ENCODE measurements at regions not wholly inside any gene's neighbourhood (a gene's known extent, or its start where the extent isn't known, plus 50 kb on each side); places are given as distances from the start of the nearest gene placed in this dataset.

DNA sequence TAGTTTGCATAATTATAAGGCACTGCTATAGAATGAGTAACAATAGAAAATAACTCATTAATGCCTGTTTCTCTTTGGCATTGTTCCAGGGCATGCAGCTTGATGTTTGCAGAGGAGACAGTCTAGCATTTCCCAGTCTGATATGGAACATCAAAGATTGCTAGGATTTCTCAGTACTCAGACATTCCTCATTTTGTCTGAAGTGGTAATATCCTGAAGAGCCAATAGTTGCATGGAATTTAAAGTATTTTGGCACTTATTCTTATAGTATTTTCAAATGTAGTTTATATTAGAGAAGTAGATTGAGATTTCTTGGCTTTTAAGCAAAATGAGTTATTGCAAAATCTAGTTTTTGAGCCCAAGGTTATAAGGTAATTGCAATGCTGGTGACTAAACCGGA, 337.3 kb upstream of the E2F7 start:
- H4K20me1 ChIP-seq (replicated peaks; ENCODE audit: control insufficient read depth, insufficient read depth, low read length) = no peaks in the 10 kb centered on the region
- H3K4me1 ChIP-seq (replicated peaks in 1 of 2; ENCODE audit: control insufficient read depth in 2 of 2, insufficient read depth in 2 of 2, low read length in 2 of 2) = no peaks in the 10 kb centered on the region
- no peaks in the 10 kb centered on the region for H3K9me1 ChIP-seq (ENCODE audit: control insufficient read depth, insufficient read depth, low read length)
- no peaks in the 10 kb centered on the region for H3K79me2 ChIP-seq (ENCODE audit: control insufficient read depth, insufficient read depth, low read length)
- no peak overlapping the region for H3K27ac ChIP-seq (ENCODE audit: extremely low read depth, low read depth, low read length)
- no peak for DNase-seq (ENCODE audit: extremely low read depth in 1 of 4, low spot score in 3 of 4)
- H3K9ac ChIP-seq (ENCODE audit: insufficient read depth in 1 of 2, low read depth in 2 of 2, low read length in 2 of 2) = no peak overlapping the region
- ChIA-PET CTCF (ENCODE audit: low intra/inter-chr PET ratio) (no interaction called here), POLR2A (no interaction called here)
- WGBS (ENCODE audit: insufficient coverage, low coverage, missing lambda C conversion rate) = 0% methylated on average over 1 of the region's 1 CpG
- H3K9me3 ChIP-seq (replicated peaks; ENCODE audit: control insufficient read depth, insufficient read depth, low read depth, low read length) = no peaks in the 10 kb centered on the region
- no peak for FAIRE-seq
- ATAC-seq = no peak
- BruUV-seq (replicated peaks) = no TSS peak
- H3K4me2 ChIP-seq (ENCODE audit: insufficient read depth, low read length) = no peak overlapping the region
- H3K4me3 ChIP-seq = no peak overlapping the region
- intact Hi-C loops (cut with micrococcal nuclease) (no loop called here), in situ Hi-C loops (cut with MboI) (no loop called here)
- no peak overlapping the region for H2AFZ ChIP-seq (ENCODE audit: low read depth, low read length)
- H3K36me3 ChIP-seq (ENCODE audit: control insufficient read depth, insufficient read depth, low read length) = no peaks in the 10 kb centered on the region
- no peaks in the 10 kb centered on the region for H3K27me3 ChIP-seq (ENCODE audit: control insufficient read depth in 2 of 2, insufficient read depth in 2 of 2, low read length in 2 of 2)
- TF ChIP-seq SLC30A9 (CRISPR knock-in tag; IDR thresholded peaks at IDR 0.05) = no peak
- no peak for TF ChIP-seq NFXL1 (CRISPR knock-in tag; IDR thresholded peaks at IDR 0.05)
- TF ChIP-seq MTA1 (IDR thresholded peaks at IDR 0.05; ENCODE audit: borderline replicate concordance) = no peak
- no peak for TF ChIP-seq ARID3A (IDR thresholded peaks at IDR 0.05; ENCODE audit: borderline replicate concordance, low read depth, low read length)
- TF ChIP-seq, protein P1, sequence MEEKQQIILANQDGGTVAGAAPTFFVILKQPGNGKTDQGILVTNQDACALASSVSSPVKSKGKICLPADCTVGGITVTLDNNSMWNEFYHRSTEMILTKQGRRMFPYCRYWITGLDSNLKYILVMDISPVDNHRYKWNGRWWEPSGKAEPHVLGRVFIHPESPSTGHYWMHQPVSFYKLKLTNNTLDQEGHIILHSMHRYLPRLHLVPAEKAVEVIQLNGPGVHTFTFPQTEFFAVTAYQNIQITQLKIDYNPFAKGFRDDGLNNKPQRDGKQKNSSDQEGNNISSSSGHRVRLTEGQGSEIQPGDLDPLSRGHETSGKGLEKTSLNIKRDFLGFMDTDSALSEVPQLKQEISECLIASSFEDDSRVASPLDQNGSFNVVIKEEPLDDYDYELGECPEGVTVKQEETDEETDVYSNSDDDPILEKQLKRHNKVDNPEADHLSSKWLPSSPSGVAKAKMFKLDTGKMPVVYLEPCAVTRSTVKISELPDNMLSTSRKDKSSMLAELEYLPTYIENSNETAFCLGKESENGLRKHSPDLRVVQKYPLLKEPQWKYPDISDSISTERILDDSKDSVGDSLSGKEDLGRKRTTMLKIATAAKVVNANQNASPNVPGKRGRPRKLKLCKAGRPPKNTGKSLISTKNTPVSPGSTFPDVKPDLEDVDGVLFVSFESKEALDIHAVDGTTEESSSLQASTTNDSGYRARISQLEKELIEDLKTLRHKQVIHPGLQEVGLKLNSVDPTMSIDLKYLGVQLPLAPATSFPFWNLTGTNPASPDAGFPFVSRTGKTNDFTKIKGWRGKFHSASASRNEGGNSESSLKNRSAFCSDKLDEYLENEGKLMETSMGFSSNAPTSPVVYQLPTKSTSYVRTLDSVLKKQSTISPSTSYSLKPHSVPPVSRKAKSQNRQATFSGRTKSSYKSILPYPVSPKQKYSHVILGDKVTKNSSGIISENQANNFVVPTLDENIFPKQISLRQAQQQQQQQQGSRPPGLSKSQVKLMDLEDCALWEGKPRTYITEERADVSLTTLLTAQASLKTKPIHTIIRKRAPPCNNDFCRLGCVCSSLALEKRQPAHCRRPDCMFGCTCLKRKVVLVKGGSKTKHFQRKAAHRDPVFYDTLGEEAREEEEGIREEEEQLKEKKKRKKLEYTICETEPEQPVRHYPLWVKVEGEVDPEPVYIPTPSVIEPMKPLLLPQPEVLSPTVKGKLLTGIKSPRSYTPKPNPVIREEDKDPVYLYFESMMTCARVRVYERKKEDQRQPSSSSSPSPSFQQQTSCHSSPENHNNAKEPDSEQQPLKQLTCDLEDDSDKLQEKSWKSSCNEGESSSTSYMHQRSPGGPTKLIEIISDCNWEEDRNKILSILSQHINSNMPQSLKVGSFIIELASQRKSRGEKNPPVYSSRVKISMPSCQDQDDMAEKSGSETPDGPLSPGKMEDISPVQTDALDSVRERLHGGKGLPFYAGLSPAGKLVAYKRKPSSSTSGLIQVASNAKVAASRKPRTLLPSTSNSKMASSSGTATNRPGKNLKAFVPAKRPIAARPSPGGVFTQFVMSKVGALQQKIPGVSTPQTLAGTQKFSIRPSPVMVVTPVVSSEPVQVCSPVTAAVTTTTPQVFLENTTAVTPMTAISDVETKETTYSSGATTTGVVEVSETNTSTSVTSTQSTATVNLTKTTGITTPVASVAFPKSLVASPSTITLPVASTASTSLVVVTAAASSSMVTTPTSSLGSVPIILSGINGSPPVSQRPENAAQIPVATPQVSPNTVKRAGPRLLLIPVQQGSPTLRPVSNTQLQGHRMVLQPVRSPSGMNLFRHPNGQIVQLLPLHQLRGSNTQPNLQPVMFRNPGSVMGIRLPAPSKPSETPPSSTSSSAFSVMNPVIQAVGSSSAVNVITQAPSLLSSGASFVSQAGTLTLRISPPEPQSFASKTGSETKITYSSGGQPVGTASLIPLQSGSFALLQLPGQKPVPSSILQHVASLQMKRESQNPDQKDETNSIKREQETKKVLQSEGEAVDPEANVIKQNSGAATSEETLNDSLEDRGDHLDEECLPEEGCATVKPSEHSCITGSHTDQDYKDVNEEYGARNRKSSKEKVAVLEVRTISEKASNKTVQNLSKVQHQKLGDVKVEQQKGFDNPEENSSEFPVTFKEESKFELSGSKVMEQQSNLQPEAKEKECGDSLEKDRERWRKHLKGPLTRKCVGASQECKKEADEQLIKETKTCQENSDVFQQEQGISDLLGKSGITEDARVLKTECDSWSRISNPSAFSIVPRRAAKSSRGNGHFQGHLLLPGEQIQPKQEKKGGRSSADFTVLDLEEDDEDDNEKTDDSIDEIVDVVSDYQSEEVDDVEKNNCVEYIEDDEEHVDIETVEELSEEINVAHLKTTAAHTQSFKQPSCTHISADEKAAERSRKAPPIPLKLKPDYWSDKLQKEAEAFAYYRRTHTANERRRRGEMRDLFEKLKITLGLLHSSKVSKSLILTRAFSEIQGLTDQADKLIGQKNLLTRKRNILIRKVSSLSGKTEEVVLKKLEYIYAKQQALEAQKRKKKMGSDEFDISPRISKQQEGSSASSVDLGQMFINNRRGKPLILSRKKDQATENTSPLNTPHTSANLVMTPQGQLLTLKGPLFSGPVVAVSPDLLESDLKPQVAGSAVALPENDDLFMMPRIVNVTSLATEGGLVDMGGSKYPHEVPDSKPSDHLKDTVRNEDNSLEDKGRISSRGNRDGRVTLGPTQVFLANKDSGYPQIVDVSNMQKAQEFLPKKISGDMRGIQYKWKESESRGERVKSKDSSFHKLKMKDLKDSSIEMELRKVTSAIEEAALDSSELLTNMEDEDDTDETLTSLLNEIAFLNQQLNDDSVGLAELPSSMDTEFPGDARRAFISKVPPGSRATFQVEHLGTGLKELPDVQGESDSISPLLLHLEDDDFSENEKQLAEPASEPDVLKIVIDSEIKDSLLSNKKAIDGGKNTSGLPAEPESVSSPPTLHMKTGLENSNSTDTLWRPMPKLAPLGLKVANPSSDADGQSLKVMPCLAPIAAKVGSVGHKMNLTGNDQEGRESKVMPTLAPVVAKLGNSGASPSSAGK (IDR thresholded peaks at IDR 0.05) = no peak
- TF ChIP-seq TRIM28 (IDR thresholded peaks at IDR 0.05) = no peak
- no peak for TF ChIP-seq DDX20 (tag; IDR thresholded peaks at IDR 0.05; ENCODE audit: low read depth)
- no peak for TF ChIP-seq FOXP1 (CRISPR knock-in tag; IDR thresholded peaks at IDR 0.05)
